ENCODE measurements at regions not wholly inside any gene's neighbourhood (a gene's known extent, or its start where the extent isn't known, plus 50 kb on each side); places are given as distances from the start of the nearest gene placed in this dataset.
A peak's percentile ranks its signal among the peaks of the same experiment; 100 is the strongest.
"Not testable (repeated sequence)": the region's sequence is repeated elsewhere in the genome, so short reads cannot be mapped to it uniquely, and the experiment has no call there.

DNA sequence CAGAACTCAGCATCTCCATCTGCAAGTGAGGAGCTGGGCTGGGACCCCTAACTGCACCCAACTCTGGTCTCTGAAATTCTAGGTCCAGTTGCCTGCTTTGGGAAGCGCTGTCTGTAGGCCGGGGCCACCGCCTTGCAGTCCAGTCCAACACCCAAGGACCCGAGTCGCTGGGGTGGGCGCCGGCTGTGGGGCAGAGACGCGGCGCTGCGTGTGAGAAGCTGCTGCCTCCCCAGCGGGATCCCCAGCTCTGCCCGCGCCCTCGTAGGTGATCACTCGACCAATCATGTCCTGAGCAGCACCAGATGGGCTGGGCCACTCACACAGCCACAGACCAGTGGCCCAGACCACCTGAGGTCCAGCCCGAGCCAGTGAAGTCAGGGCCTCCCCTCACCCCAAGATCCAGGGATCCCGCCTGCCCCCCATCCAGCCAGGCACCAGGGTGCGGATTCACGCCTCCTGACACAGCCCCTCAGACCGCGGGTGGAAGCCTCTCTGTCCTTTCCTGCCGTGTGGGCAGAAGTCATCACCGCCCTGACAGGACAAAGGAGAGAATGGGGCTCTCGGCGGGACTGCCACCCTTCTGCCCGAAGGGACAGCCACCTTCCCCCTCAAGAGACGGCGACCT is 67.4 kb upstream of the ADGRA1 start:
- no peak for DNase-seq

- DNase-seq = no peak
These were observed 68.1 kb upstream of the ADGRA1 start for GRCh38 chr10:133019651-133020050.

DNA sequence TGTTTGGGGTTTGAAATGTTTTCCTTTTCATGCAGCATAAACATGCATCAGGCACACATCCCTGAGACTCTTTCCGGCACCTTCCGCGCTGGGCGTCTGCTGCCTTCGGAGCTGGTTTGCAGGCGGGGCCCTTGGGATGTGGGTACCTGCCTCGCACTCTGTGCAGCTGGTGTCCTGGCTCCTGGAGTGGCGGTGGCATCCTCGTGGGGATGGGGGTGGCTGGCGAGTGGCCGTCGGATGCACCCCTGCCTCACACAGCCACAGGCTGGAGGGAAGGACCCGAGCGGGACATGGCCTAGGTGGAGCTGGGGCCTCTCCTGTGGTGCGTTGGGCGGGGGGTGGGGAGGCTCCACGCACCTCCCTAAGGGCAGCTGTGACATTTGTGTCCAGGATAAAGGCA is 68.5 kb upstream of the ADGRA1 start:
- no peak for DNase-seq

GRCh38 chr10:133018491-133018890 is 69.2 kb upstream of the ADGRA1 start:
- no peak for DNase-seq

- DNase-seq = no peak
These were observed 70.5 kb upstream of the ADGRA1 start for GRCh38 chr10:133017203-133017601.

- DNase-seq = no peak
These were observed 71.1 kb upstream of the ADGRA1 start for GRCh38 chr10:133016493-133017202.

GRCh38 chr10:133015816-133016462 is 71.8 kb upstream of the ADGRA1 start:
- no peak for DNase-seq

- no peak for DNase-seq
These were observed 72.4 kb upstream of the ADGRA1 start for GRCh38 chr10:133015321-133015720.

DNA sequence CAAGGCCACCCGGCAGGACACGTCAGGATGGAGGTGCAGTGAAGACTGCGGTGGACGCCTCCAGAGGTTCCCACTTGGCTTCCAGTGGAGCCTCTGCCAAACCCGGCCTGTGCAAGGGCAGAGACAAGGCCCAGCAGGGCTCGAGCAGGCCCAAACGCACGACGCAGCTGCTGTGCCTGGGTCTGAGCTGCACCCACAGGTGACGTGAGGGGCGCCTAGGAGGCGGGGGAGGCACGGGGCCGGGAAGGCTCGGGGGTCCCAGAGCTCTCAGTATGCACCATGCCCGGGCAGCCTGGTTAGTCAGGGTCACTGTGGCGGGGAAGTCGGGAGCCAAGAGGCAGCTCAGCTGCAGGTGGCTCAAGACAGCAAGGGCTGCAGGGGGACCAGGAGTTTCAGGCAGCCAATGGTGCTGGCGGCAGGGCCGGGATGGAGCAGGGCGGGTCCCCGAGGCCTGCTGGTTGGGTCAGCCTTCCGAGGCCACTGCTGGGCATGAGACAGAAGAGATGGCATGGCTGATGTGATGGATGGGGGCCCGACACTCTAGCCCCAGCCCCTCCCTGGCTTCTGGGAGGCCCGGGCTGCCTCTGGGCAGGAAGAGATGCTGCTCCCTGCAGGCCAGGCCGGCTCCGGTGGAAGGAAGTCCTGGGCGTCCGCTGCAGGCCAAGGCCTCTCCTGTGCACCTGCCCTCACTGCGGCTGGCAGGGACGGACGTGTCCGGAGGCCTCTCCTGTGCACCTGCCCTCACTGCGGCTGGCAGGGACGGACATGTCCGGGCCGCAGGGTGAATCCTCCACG is 72.2 kb upstream of the CFAP46 start:
- DNase-seq = no peak

DNA sequence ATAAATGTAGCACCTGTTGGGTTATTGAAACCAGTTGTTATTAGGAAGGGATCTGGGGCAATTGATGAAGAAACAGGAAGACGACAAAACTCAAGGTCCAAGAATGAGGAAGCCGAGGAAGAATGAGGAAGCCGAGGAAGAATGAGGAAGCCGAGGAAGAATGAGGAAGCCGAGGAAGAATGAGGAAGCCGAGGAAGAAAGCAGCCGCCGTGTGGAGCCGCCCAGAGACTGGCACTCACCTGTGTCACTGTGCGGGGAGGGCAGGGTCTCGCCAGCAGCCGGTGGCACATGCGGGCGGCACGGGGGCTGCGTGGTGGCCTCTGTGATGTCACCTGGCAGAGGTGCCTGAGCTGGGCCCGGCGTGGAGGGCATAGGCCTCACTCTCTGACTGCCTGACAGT is 71.1 kb upstream of the CFAP46 start:
- no peak for DNase-seq

- no peak for DNase-seq
These were observed 70.4 kb upstream of the CFAP46 start for GRCh38 chr10:133012573-133013359.

- no peak for DNase-seq
These were observed 69.5 kb upstream of the CFAP46 start for GRCh38 chr10:133011882-133012281.

DNA sequence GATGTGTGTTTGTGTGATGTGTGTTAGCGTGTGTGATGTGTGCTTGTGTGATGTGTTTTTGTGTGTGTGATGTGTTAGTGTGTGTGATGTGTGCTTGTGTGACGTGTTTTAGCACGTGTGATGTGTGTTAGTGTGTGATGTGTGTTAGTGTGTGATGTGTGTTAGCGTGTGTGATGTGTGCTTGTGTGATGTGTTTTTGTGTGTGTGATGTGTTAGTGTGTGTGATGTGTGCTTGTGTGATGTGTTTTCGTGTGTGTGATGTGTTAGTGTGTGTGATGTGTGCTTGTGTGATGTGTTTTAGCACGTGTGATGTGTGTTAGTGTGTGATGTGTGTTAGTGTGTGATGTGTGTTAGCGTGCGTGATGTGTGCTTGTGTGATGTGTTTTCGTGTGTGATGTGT is 69.0 kb upstream of the CFAP46 start:
- not testable (repeated sequence) for DNase-seq

DNA sequence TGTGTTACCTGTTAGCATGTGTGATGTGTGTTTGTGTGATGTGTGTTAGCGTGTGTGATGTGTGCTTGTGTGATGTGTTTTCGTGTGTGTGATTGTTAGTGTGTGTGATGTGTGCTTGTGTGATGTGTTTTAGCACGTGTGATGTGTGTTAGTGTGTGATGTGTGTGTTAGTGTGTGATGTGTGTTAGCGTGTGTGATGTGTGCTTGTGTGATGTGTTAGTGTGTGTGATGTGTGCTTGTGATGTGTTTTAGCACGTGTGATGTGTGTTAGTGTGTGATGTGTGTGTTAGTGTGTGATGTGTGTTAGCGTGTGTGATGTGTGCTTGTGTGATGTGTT is 68.4 kb upstream of the CFAP46 start:
- not testable (repeated sequence) for DNase-seq

GRCh38 chr10:133010095-133010842 is 67.9 kb upstream of the CFAP46 start:
- peak in 1 of 14 donors; percentile 18 for DNase-seq

DNA sequence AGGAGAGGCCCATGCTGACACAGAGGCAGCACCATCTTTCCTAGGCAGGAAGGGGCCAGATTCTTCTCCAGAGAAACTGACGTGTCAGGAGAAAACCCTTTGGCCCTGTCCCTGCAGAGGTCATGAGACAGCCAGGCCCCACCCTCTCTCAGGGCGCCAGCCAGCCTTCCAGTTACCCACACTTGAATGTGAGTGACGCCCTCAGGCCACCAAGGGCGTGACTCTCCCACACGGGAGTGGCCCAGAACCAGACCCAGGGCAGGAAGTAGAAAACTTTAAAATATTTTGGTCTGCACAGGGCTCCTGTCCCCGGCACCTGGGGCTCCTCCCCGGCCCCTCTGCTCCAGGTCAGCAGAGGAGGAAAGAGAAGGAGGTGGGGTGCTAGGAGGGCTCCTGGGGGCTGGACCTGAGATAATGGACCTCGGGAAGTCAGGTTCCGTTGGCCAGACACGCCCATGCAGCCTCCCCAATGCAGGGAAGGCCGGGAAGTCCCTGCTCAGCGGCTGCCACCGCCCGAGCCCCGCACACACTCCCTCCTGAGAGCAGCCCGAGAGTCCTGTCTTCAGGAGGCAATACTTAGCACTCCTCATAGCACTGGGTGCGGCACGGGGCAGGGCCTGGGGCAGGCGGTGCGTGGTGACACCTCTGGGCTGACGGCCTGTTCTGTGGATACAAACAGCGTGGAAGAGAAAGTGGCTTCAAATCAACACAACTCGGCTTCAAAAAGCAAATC is 67.0 kb upstream of the CFAP46 start:
- DNase-seq = peak in 1 of 14 donors; percentile 19

DNA sequence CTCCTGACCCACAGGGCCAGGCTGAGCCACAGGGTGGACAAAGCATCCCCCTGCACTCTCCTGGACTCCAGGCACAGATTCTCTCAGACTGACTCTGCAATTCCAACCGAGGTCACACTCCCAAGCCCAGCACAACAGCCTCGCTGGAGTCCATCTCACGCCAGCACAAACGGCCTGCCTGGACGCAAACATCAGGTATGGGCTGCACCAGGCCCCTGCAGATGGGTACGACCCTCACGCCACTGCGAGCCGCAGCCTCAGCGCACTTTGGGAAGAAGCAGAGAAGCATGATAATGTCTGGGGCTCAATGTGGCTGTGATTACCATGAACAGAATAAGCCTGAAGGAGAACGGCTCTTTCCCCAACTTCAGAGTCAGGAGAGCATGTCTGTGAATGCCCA is 66.4 kb upstream of the CFAP46 start:
- no peak for DNase-seq

- no peak for DNase-seq
These were observed 65.8 kb upstream of the CFAP46 start for GRCh38 chr10:133008196-133008595.

- DNase-seq = no peak
These were observed 65.0 kb upstream of the CFAP46 start for GRCh38 chr10:133007360-133007858.

DNA sequence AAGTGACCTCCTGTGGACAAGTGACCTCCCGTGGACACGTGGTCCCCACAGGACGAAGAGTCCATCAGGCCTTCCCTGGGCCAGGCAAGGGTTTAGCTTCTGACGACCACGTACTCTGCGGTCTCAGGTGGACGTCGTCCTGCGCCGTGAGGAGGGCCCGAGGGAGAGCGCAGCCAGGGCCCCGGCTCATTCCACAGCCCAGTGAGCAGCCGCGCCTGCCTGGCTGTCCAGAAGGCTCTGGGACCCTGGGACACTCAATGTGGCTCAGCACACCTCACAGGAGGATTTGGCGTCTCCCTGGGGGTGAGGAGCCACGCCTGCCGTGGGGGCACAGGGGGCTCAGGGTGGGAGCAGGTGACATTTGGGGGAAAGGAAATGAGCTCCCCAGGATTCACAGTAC is 64.4 kb upstream of the CFAP46 start:
- DNase-seq = no peak

DNA sequence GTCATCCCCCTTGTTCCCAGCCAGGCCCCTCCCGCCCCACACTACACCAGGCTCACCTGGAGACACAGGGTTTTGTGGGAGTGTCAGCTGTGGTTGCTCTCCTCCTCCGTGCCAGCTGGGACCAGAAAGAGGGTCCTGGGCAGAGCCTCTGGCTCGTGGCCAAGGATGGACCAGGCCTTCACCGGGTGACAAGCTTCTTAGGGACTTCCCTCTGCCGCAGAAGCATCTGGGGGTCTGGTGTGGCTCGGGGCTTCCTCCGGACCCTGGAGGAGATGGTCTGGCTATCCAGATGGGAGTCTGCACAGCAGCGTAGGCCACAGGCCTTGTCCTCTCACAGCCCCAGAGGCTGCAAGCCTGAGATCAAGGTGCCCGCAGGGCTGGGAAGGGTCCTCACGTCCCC is 63.8 kb upstream of the CFAP46 start:
- DNase-seq = no peak

Data from C1 segment of cervical spinal cord (tissue), 14 donors.